ENCODE measurements at regions not wholly inside any gene's neighbourhood (a gene's known extent, or its start where the extent isn't known, plus 50 kb on each side); places are given as distances from the start of the nearest gene placed in this dataset.

GRCh38 chr11:129319751-129320150 lies 55.9 kb upstream of the BARX2 start:
- H3K27me3 ChIP-seq (ENCODE audit: control insufficient read depth, insufficient read depth, low read length): peaks cover 14% of the 10 kb centered on the region
- no peak for TF ChIP-seq CTCF (IDR thresholded peaks at IDR 0.05; ENCODE audit: low read depth, low read length)
- H3K27ac ChIP-seq (ENCODE audit: low read depth, low read length): no peak overlapping the region
- no peak overlapping the region for H3K4me3 ChIP-seq (ENCODE audit: low read depth, low read length)
- DNase-seq (ENCODE audit: low read depth, low spot score): no peak
- POLR2A ChIA-PET: no interaction called here
- H3K9me3 ChIP-seq (ENCODE audit: control insufficient read depth, insufficient read depth, low read length): no peaks in the 10 kb centered on the region
- CTCF ChIA-PET: interaction anchor here (1.3 to 2.0 kb wide), 2 partner anchors 12 to 203 kb away, joined by 5 to 7 read pairs; no protein-coding TSS in a partner anchor

DNA sequence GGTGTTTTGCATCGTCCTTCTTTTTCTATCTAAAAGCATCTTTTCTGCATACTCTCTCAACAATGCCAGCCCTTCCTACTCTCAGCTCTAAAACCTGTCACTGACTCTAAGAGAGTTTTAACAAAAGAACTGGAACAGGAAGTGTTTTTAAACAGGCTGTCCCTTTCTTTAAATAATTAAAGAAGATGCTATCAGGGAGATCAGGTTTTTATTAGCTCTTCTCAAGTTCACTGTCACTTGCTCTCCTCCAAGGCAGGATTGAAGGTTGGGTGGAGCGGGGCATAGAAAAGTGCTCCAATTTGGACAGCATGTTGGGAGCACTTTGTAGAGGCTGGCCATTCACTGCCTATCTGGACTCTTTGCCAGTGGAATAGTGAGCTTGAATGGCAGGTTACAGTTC lies 56.4 kb upstream of the BARX2 start:
- Histone ChIP-seq H3K27me3 (ENCODE audit: control insufficient read depth, insufficient read depth, low read length) (peaks cover 14% of the 10 kb centered on the region), H3K27ac (ENCODE audit: low read depth, low read length) (no peak overlapping the region), H3K9me3 (ENCODE audit: control insufficient read depth, insufficient read depth, low read length) (no peaks in the 10 kb centered on the region), H3K4me3 (ENCODE audit: low read depth, low read length) (no peak overlapping the region)
- DNase-seq (ENCODE audit: low read depth, low spot score): no peak
- POLR2A ChIA-PET: no interaction called here
- TF ChIP-seq CTCF (IDR thresholded peaks at IDR 0.05; ENCODE audit: low read depth, low read length): no peak
- CTCF ChIA-PET: interaction anchor here (0.9 to 1.3 kb wide), 3 partner anchors 9 to 202 kb away, joined by 3 to 5 read pairs (median 5); no protein-coding TSS in a partner anchor

- TF ChIP-seq CTCF (IDR thresholded peaks at IDR 0.05; ENCODE audit: low read depth, low read length): no peak
- H3K27ac ChIP-seq (ENCODE audit: low read depth, low read length): no peak overlapping the region
- POLR2A ChIA-PET: no interaction called here
- H3K9me3 ChIP-seq (ENCODE audit: control insufficient read depth, insufficient read depth, low read length): no peaks in the 10 kb centered on the region
- H3K27me3 ChIP-seq (ENCODE audit: control insufficient read depth, insufficient read depth, low read length): peaks cover 12% of the 10 kb centered on the region
- H3K4me3 ChIP-seq (ENCODE audit: low read depth, low read length): no peak overlapping the region
- DNase-seq (ENCODE audit: low read depth, low spot score): no peak
- CTCF ChIA-PET: no interaction called here
Observed at GRCh38 chr11:129317571-129317970, 58.1 kb upstream of the BARX2 start.

- ChIA-PET POLR2A (no interaction called here), CTCF (interaction anchor here (0.9 kb wide), 1 partner anchor 15 kb away, joined by 6 read pairs; no protein-coding TSS in a partner anchor)
- no peak overlapping the region for H3K27ac ChIP-seq (ENCODE audit: low read depth, low read length)
Observed at GRCh38 chr11:129316781-129317180, 58.9 kb upstream of the BARX2 start.

More at GRCh38 chr11:129316781-129317180, 58.9 kb upstream of the BARX2 start:
- no peaks in the 10 kb centered on the region for H3K9me3 ChIP-seq (ENCODE audit: control insufficient read depth, insufficient read depth, low read length)
- DNase-seq (ENCODE audit: low read depth, low spot score): no peak
- no peak for TF ChIP-seq CTCF (IDR thresholded peaks at IDR 0.05; ENCODE audit: low read depth, low read length)
- H3K4me3 ChIP-seq (ENCODE audit: low read depth, low read length): no peak overlapping the region
- peaks cover 12% of the 10 kb centered on the region for H3K27me3 ChIP-seq (ENCODE audit: control insufficient read depth, insufficient read depth, low read length)
